ENCODE measurements at regions not wholly inside any gene's neighbourhood (a gene's known extent, or its start where the extent isn't known, plus 50 kb on each side); places are given as distances from the start of the nearest gene placed in this dataset.

GRCh38 chr10:8311526-8312070, 257.1 kb downstream of the GATA3 start:
- ChIA-PET RAD21 (ENCODE audit: low non-redundant PET in 1 of 2, low total read pairs in 2 of 2, uncharacterized antibody in 2 of 2, unreplicated experiment in 2 of 2) (no interaction called here), POLR2A (no interaction called here), CTCF (no interaction called here)
- no peak overlapping the region for H3K4me2 ChIP-seq (ENCODE audit: low read length)
- no TSS peak for BruUV-seq (replicated peaks)
- ATAC-seq: no peak
- H3K27ac ChIP-seq (ENCODE audit: low read depth, low read length): no peak overlapping the region
- H3K9me2 ChIP-seq (ENCODE audit: insufficient read depth): no peaks in the 10 kb centered on the region
- 0 out of 2 replicates have a peak, but pooled peaks cover 3% of the 10 kb centered on the region for H3K27me3 ChIP-seq (ENCODE audit: insufficient read depth, low read length)
- intact Hi-C loops (cut with micrococcal nuclease): no loop called here
- H3K4me1 ChIP-seq (ENCODE audit: control insufficient read depth in 1 of 2, insufficient read depth in 2 of 2, low read length in 2 of 2): no peaks in the 10 kb centered on the region
- no peaks in the 10 kb centered on the region for H3K9me3 ChIP-seq (ENCODE audit: control insufficient read depth in 1 of 2, insufficient read depth in 1 of 2, low read depth in 1 of 2, low read length in 2 of 2)
- H3K4me3 ChIP-seq (replicated peaks in 1 of 2; ENCODE audit: low read depth in 1 of 2, low read length in 2 of 2): no peak overlapping the region
- no peak overlapping the region for H3K9ac ChIP-seq (ENCODE audit: low read length)
- H3K36me3 ChIP-seq (ENCODE audit: control insufficient read depth in 1 of 2, insufficient read depth in 2 of 2, low read length in 2 of 2): no peaks in the 10 kb centered on the region
- TF ChIP-seq ATF3 (IDR thresholded peaks at IDR 0.05) (no peak), CTCF (IDR thresholded peaks at IDR 0.05 in 2 of 3, conservative IDR thresholded peaks at IDR 0.05 in 1 of 3; ENCODE audit: borderline replicate concordance in 1 of 3, insufficient read depth in 1 of 3, low read depth in 2 of 3, low read length in 2 of 3) (no peak), SIN3A (IDR thresholded peaks at IDR 0.05; ENCODE audit: low read depth) (no peak), EZH2 (IDR thresholded peaks at IDR 0.05) (no peak), EGR1 (IDR thresholded peaks at IDR 0.05; ENCODE audit: low read depth) (no peak), SP1 (IDR thresholded peaks at IDR 0.05; ENCODE audit: low read depth) (no peak), POLR2AphosphoS5 (IDR thresholded peaks at IDR 0.05; ENCODE audit: low read depth, low read length) (no peak), ZBTB33 (IDR thresholded peaks at IDR 0.05; ENCODE audit: extremely low read depth, insufficient replicate concordance, low read length) (no peak)
- DNase-seq (ENCODE audit: low read depth, low spot score): no peak
- no peak overlapping the region for H2AFZ ChIP-seq (ENCODE audit: low read depth, low read length, poor library complexity, severe bottlenecking)
- H3K79me2 ChIP-seq (ENCODE audit: insufficient read depth, low read length): no peaks in the 10 kb centered on the region
- no peaks in the 10 kb centered on the region; the same call in 1 of the 2 replicates for H4K20me1 ChIP-seq (ENCODE audit: insufficient read depth)

All from HCT116 (cell line).